GM12801 (cell line): ENCODE measurements at regions not wholly inside any gene's neighbourhood (a gene's known extent, or its start where the extent isn't known, plus 50 kb on each side); places are given as distances from the start of the nearest gene placed in this dataset.

Experiments used
- TF ChIP-seq, protein P1 (sequence below): IDR thresholded peaks from one replicate; pipeline ENCODE4 v1.5.1; 2011; ENCODE audit warnings: control low read depth; ENCODE audit not compliant: insufficient read length; ENCODE audit errors: extremely low read depth

DNA sequence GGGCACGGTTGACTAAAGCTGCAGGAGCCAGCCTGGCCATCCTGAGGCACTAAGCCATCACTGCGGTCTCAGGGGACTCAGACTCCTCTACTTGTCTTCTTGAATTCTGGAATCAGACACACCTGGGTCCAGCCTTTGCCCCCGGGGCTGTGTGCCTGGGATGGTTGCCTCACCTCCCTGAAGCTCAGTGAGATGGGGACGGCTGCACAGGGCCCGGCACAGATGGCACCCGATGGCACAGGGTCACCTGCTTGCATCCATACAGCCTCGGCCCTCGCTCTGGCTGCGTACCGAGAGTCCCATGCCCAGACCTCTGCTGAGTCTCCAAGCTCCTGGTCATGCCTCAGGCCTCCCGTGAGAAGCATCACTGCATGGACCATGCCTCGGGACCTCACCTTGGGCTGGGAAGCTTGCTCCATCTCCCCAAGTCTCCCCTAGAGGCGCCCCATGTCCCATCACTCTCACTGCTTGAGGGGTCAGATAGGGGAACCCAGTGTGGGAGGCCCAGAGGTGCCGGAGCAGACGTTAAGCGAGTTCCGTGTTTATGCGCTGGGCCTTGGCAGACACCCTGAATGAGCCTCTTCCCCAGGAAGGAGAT is 316.3 kb downstream of the SEC14L1 start:
- TF ChIP-seq, protein P1, sequence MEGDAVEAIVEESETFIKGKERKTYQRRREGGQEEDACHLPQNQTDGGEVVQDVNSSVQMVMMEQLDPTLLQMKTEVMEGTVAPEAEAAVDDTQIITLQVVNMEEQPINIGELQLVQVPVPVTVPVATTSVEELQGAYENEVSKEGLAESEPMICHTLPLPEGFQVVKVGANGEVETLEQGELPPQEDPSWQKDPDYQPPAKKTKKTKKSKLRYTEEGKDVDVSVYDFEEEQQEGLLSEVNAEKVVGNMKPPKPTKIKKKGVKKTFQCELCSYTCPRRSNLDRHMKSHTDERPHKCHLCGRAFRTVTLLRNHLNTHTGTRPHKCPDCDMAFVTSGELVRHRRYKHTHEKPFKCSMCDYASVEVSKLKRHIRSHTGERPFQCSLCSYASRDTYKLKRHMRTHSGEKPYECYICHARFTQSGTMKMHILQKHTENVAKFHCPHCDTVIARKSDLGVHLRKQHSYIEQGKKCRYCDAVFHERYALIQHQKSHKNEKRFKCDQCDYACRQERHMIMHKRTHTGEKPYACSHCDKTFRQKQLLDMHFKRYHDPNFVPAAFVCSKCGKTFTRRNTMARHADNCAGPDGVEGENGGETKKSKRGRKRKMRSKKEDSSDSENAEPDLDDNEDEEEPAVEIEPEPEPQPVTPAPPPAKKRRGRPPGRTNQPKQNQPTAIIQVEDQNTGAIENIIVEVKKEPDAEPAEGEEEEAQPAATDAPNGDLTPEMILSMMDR, result no peak

DNA sequence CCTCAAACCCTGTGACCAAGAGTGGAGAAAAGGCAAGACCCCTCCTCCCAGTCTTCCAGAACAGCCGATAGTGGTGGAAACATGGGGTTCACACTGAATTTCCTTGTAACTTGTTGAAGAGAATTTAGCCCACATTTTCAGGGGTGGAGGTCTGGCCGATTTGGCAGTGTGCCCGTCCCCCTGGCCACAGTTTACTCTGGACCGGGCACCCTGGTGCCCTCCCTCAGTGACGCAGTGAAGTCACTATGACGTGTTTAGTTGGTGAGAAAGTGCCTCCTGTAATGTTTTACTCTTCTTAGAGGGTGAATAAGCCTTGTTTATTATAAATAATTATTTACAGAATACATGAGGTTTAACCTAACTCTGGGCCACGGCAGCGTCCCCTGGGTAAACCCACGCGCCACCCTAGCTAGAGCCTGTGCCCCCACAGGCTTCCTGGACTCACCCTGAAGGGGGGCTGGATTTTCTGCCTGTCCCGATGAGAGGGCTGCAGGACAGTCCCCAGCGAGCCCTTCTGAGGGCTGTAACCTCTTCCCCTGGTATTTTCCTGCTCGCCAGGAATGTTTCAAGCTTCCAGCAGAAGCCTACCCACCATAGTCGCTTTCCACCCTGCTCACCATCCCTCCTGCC is 316.9 kb downstream of the SEC14L1 start:
- TF ChIP-seq, protein P1, result no peak

DNA sequence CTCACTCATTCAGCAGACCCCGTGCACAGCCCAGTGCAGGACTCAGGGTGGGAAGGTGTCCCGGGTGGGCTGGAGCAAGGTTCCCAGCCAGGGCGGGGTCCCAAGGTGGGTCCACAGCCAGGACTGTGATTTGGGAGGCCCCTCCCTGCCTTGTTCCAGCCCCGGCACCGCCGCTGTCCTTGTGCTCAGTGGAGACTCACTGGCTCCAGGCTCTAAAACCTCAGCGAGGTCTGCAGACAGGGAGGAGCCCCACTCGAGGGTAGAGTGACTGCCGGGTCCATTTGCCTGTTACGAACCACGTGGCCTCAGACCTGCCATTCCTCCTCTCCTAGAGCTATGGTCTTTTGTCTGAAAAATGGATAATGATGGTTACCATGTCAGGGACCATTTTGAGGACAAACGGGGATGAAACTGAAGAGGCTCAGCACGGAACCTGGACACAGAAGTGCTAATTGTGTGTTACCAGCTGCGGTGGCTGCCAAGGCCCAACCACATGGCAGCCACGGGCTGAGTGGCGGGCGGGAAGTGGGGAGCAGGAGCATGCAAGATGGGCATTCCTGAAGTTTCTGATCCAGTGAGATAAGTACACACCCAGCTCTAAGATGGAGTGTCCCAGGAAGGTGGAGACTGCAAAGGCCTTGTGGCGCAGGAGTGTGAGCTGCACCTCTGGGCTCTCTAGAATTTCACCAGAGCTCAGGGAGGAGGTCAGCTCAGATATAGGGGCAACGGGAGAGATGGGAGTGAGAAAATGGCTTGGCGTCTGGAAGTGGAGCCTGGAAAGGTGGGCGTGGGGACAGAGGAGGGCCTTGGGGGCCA is 317.6 kb downstream of the SEC14L1 start:
- TF ChIP-seq, protein P1, result no peak

DNA sequence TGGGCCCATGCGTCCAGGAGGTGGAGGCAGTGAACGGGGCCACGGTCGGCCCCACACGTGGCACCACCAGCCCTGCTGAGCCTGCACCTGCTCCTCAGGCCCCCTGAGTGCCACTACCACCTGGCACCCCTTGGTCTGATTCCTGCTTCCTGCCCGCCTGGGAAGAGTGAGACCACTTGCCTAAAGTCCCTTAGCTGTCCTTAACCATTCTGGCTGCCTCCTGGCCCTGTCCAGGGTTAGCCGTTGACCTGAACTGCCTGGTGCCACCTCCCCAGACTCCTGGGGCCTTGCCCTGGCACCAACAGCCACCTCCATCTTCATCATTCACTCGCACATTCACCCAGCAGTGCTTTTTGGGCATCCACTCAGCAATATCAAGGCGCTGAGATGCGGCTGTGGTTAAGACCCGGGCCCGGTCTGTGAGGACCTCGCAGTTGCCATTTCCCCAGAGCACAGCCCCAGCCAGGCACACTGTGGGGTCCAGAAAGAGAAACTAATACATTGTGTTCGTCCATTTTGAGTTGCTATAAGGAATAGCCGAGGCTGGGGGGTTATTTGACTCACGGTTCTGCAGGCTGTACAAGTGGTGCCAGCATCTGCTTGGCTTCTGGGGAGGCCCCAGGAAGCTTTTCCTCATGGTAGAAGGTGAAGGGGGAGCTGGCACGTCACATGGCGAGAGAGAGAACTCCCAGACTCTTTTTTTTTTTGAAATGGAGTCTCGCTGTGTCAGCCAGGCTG is 318.4 kb downstream of the SEC14L1 start:
- TF ChIP-seq, protein P1, result no peak

DNA sequence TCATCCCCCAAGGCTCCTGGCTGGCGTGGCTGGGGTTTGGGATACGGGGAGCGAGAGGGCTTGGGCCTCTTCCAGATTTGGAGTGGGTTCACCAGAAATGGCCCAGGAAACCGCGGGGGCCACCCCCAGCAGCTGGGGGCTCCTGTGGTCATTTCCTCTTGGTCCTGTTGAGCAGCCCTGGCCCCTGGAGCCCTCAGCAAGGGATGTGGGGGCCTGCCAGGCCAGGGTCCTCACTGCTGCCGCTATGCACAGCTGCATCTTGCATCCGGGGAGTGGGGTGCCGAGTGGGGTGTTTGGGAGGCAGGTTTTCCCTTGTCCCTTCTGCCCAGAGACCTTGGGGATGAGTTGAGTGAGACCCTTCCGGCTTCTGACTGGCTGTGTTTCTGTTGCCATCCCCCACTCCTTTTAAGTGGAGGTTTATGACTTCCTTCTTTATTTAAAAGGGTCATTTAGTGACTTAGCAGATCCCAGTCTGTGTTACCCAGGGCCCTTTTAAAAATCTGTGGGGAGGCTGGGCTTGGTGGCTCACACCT is 319.8 kb downstream of the SEC14L1 start:
- TF ChIP-seq, protein P1, result no peak

DNA sequence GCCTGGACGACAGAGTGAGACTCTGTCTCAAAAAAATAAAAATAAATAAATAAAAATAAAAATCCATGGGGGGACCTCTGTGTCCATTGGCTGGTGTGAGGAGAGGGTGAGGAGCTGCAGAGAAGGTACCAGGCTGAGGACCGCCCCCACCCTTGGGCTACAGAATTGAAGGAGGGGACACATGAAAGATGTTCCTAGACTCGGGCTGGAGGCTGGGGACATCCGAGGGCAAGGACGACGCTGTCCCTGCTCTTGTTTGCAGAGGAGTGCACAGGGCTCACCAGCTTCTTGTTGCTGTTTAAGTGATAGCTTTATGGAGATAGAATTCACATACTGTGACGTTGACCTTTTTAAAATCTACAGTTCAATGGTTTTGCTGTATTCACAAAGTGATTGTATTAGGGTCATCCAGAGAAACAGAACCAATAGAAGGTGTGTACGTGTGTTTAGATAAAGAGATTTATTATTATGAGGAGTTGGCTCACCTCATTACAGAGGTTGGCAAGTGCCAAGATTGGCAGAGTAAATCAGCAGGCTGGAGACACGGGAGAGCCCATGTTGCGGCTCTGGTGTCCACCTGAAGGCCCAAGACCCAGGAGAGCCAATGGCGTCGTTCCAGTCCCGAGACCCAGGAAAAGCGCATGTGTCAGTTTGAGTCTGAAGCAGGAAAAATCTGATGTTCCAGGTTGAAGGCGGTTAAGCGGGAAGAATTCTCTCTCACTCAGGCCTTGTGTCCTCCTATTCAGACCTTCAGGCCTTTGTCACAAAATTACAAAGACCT is 320.7 kb downstream of the SEC14L1 start:
- TF ChIP-seq, protein P1, result no peak
